ENCODE measurements at regions not wholly inside any gene's neighbourhood (a gene's known extent, or its start where the extent isn't known, plus 50 kb on each side); places are given as distances from the start of the nearest gene placed in this dataset.

DNA sequence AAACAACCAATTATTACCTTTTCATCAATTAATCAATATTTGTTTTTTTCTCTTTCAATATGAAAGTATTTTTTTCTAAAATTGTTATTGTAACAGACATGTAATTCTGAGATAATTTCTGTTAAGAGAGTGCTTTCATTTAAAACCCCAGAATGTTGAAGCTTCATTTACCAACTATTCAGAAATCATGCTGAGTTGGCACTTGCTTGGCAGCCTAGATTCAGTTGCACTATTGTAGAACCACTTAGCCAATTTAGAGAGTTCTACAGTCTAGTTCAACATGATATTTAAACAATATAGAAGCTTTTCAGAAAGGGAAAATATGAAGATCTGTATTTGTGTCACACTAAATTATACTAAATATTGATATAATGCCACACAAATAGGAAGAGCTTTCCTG is 56.1 kb upstream of the NKAIN2 start:
- CTCF ChIA-PET = no interaction called here
- Histone ChIP-seq H3K4me3 (ENCODE audit: low read depth, low read length) (no peak overlapping the region), H3K36me3 (ENCODE audit: control insufficient read depth, insufficient read depth, low read length) (no peaks in the 10 kb centered on the region), H3K27me3 (ENCODE audit: control insufficient read depth, insufficient read depth, low read length) (no peaks in the 10 kb centered on the region)
- no peak for DNase-seq (ENCODE audit: low read depth)
- POLR2A ChIA-PET = no interaction called here
- TF ChIP-seq, protein P1, sequence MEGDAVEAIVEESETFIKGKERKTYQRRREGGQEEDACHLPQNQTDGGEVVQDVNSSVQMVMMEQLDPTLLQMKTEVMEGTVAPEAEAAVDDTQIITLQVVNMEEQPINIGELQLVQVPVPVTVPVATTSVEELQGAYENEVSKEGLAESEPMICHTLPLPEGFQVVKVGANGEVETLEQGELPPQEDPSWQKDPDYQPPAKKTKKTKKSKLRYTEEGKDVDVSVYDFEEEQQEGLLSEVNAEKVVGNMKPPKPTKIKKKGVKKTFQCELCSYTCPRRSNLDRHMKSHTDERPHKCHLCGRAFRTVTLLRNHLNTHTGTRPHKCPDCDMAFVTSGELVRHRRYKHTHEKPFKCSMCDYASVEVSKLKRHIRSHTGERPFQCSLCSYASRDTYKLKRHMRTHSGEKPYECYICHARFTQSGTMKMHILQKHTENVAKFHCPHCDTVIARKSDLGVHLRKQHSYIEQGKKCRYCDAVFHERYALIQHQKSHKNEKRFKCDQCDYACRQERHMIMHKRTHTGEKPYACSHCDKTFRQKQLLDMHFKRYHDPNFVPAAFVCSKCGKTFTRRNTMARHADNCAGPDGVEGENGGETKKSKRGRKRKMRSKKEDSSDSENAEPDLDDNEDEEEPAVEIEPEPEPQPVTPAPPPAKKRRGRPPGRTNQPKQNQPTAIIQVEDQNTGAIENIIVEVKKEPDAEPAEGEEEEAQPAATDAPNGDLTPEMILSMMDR (IDR thresholded peaks at IDR 0.05; ENCODE audit: insufficient read depth, low read depth, low read length) = no peak

DNA sequence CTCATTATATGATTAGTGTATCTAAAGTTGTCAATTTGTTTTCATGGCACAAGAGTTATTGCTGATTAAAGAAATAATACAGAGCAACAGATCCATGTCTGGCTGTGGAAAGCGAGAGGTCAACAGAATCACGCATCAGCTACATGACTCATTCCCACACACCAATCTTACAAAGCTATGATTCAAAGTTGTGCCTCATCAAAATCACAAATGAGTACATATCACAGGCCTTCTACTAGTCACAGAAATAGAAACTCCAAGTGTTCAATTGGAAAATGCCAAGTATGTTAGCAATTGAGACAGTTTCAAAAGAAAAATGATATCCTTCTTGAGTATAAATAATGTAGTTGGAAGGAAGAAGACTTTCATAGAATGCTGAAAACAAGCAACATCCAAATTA is 57.8 kb upstream of the NKAIN2 start:
- no peaks in the 10 kb centered on the region for H3K27me3 ChIP-seq (ENCODE audit: control insufficient read depth, insufficient read depth, low read length)
- DNase-seq (ENCODE audit: low read depth) = no peak
- TF ChIP-seq, protein P1 (IDR thresholded peaks at IDR 0.05; ENCODE audit: insufficient read depth, low read depth, low read length) = no peak
- H3K4me3 ChIP-seq (ENCODE audit: low read depth, low read length) = no peak overlapping the region
- ChIA-PET CTCF (no interaction called here), POLR2A (no interaction called here)
- H3K36me3 ChIP-seq (ENCODE audit: control insufficient read depth, insufficient read depth, low read length) = no peaks in the 10 kb centered on the region

DNA sequence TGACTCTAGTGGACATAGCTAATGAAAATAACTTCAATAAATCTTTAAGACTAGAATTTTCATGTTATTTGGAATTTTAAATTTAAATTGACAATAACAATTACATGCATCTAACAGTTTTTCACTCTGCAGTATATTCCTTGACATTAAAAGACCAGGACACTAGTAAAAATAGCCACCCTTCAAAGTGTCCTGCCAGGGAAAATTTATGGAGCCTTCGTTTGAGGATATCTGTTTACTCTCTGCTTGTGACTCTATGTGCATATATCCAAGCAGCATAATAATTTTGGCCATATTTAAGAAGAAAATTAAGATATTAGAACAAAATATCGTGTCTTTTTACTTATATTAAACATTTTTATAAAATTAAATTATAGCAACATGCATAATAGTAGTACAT is 58.8 kb upstream of the NKAIN2 start:
- TF ChIP-seq, protein P1 (IDR thresholded peaks at IDR 0.05; ENCODE audit: insufficient read depth, low read depth, low read length) = no peak
- POLR2A ChIA-PET = no interaction called here

DNA sequence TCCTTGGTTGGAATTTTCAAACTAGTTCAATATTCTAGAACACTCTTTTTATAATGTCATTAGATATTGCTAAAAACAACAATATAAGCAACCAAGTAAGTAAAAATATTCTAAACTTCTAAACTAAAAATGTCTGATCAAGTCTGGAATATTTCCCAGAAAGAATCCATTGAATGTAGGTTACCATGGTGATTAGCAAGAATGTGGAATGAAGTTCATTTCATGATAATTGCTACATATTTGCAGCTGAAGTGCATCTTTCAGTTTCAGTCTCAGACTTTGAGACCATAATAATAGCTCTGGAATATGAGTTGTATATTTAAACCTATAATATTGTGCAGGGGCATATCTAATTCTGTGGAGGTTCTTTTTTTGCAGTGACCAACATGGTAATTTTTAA is 61.0 kb upstream of the NKAIN2 start:
- Histone ChIP-seq H3K27me3 (ENCODE audit: control insufficient read depth, insufficient read depth, low read length) (no peaks in the 10 kb centered on the region), H3K4me3 (ENCODE audit: low read depth, low read length) (no peak overlapping the region), H3K36me3 (ENCODE audit: control insufficient read depth, insufficient read depth, low read length) (no peaks in the 10 kb centered on the region)
- TF ChIP-seq, protein P1 (IDR thresholded peaks at IDR 0.05; ENCODE audit: insufficient read depth, low read depth, low read length) = no peak
- ChIA-PET CTCF (no interaction called here), POLR2A (no interaction called here)
- DNase-seq (ENCODE audit: low read depth) = no peak

More for the DNA sequence above, 58.8 kb upstream of the NKAIN2 start:
- no peak overlapping the region for H3K4me3 ChIP-seq (ENCODE audit: low read depth, low read length)
- H3K27me3 ChIP-seq (ENCODE audit: control insufficient read depth, insufficient read depth, low read length) = no peaks in the 10 kb centered on the region
- no peaks in the 10 kb centered on the region for H3K36me3 ChIP-seq (ENCODE audit: control insufficient read depth, insufficient read depth, low read length)
- DNase-seq (ENCODE audit: low read depth) = no peak
- CTCF ChIA-PET = no interaction called here

DNA sequence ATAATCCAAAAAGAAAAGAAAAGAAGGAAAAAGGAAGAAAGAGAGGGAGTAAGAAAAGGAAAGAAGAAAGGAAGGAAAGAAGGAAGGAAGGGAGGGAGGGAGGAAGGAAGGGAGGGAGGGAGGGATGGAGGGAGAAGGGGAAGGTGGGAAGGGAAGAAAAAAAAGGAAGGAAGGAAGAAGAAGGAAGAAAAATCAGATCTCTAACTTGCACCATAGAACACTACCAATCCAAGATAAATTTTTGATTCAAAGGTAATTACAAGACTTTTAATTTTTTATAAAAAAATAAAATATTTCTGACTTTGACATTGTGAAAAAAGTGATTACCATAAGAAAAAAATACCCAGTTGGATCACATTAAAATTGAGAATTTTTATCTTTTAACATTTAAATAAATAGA is 70.5 kb upstream of the NKAIN2 start:
- H3K27me3 ChIP-seq (ENCODE audit: control insufficient read depth, insufficient read depth, low read length) = no peaks in the 10 kb centered on the region
- POLR2A ChIA-PET = no interaction called here

More for the DNA sequence above, 70.5 kb upstream of the NKAIN2 start:
- Histone ChIP-seq H3K4me3 (ENCODE audit: low read depth, low read length) (no peak overlapping the region), H3K36me3 (ENCODE audit: control insufficient read depth, insufficient read depth, low read length) (no peaks in the 10 kb centered on the region)
- TF ChIP-seq, protein P1 (IDR thresholded peaks at IDR 0.05; ENCODE audit: insufficient read depth, low read depth, low read length) = no peak
- DNase-seq (ENCODE audit: low read depth) = no peak
- CTCF ChIA-PET = no interaction called here

Measured in BJ (cell line).